GM12878 (cell line): ENCODE measurements at regions not wholly inside any gene's neighbourhood (a gene's known extent, or its start where the extent isn't known, plus 50 kb on each side); places are given as distances from the start of the nearest gene placed in this dataset.

ENCODE experiments used
- ATAC-seq: fragments of 200-7000 bp; cut with Tn5 transposase; 3 replicates; pipeline ENCODE4 v1.9.1; 2020; ENCODE audit warnings: mild to moderate bottlenecking, moderate library complexity
- BruUV-seq: library from RNA; stranded (reverse); fragments of 400-500 nt; replicated peaks from 2 replicates; lab custom pipeline; 2021; lab: Mats Ljungman, UMichigan
- CTCF ChIA-PET: fragments of 300-600 bp; sonication (Branson Sonifier 250); formaldehyde crosslinking; extraction: SDS; loops from one replicate; lab custom pipeline; 2021; ENCODE audit warnings: inconsistent platforms; lab: Yijun Ruan, JAX
- POLR2A ChIA-PET: fragments of 350-600 bp; formaldehyde crosslinking; extraction: SDS; loops from one replicate; lab custom pipeline; 2021; ENCODE audit warnings: inconsistent platforms; lab: Charles Lee
- RAD21 ChIA-PET: fragments of 300-600 bp; sonication (Branson Sonifier 250); formaldehyde crosslinking; loops from one replicate; lab custom pipeline; 2023; ENCODE audit warnings: antibody characterized with exemption; ENCODE audit not compliant: unreplicated experiment; lab: Charles Lee
- SMC1A ChIA-PET: fragments of 300-600 bp; sonication (Branson Sonifier 250); formaldehyde crosslinking; loops from one replicate; lab custom pipeline; 2023; ENCODE audit not compliant: unreplicated experiment, uncharacterized antibody; lab: Charles Lee
- DNase-seq: peaks from one replicate; pipeline ENCODE4 v3.0.0-alpha.2; 2011; ENCODE audit warnings: low read depth, low spot score
- FAIRE-seq: peaks from 3 replicates; lab custom pipeline; 2011; peaks lifted over from hg19 to GRCh38; lab: Jason Lieb, UNC
- H2AFZ ChIP-seq: 2 replicates; pipeline ENCODE4 v1.6.0; 2011; ENCODE audit warnings: low read depth, low read length, control low read depth; ENCODE audit not compliant: control insufficient read depth
- H3K27ac ChIP-seq: 2 replicates; pipeline ENCODE4 v1.5.1; 2011; ENCODE audit warnings: control low read depth; ENCODE audit not compliant: control insufficient read depth, insufficient read depth
- H3K27me3 ChIP-seq, 2 experiments: replicated peaks in 1 of 2; 2 replicates each; pipeline versions ENCODE4 v1.6.0 to v1.6.1; 2011; ENCODE audit warnings: low read length in 1 of 2; ENCODE audit not compliant: control insufficient read depth in 2 of 2, insufficient read depth in 2 of 2
- H3K36me3 ChIP-seq, 2 experiments: 2 replicates each; pipeline ENCODE4 v1.5.1; 2011; ENCODE audit warnings: low read length in 1 of 2; ENCODE audit not compliant: control insufficient read depth in 2 of 2, insufficient read depth in 2 of 2
- H3K4me1 ChIP-seq: 2 replicates; pipeline ENCODE4 v1.6.1; 2011; ENCODE audit warnings: mild to moderate bottlenecking, low read length, moderate library complexity, mixed read lengths; ENCODE audit not compliant: control insufficient read depth, insufficient read depth
- H3K4me2 ChIP-seq: 2 replicates; pipeline ENCODE4 v1.6.0; 2011; ENCODE audit warnings: control low read depth; ENCODE audit not compliant: control insufficient read depth, insufficient read depth
- H3K4me3 ChIP-seq: fragments of 200-600 bp; sonication (generic); 2 replicates; pipeline ENCODE4 v1.5.1; 2016
- H3K79me2 ChIP-seq: 2 replicates; pipeline ENCODE4 v1.6.0; 2011; ENCODE audit warnings: low read length; ENCODE audit not compliant: control insufficient read depth, insufficient read depth
- H3K9ac ChIP-seq: 2 replicates; pipeline ENCODE4 v1.8.0; 2011; ENCODE audit warnings: low read length, control low read depth, mixed read lengths; ENCODE audit not compliant: control insufficient read depth, insufficient read depth
- H3K9me3 ChIP-seq: replicated peaks from 3 replicates; pipeline ENCODE4 v1.5.1; 2011; ENCODE audit warnings: mild to moderate bottlenecking, low read length; ENCODE audit not compliant: control insufficient read depth, insufficient read depth
- H4K20me1 ChIP-seq: 2 replicates; pipeline ENCODE4 v1.6.0; 2011; ENCODE audit not compliant: control insufficient read depth, insufficient read depth
- HDGF ChIP-seq: fragments of 450-650 bp; IDR thresholded peaks from 2 replicates; pipeline ENCODE4 v1.6.1; 2016; ENCODE audit warnings: antibody characterized with exemption
- SREBF1 ChIP-seq: IDR thresholded peaks from 2 replicates; pipeline ENCODE4 v1.6.1; 2012; ENCODE audit warnings: mild to moderate bottlenecking, low read length
- WGBS: methylation state at CpG from one replicate; pipeline ENCODE4 v1.1.6; 2016; ENCODE audit warnings: low lambda C conversion rate; ENCODE audit not compliant: insufficient replicate concordance, insufficient coverage; ENCODE audit errors: missing lambda C conversion rate; 5-methylcytosine and 5-hydroxymethylcytosine counted together
- in situ Hi-C: fragments of 300-500 bp; cut with MboI; formaldehyde crosslinking; loops from 9 replicates; pipeline ENCODE4 v1.14.3; 2018; ENCODE audit warnings: mixed read lengths
- intact Hi-C: fragments of 100-400 bp; cut with micrococcal nuclease; formaldehyde crosslinking; loops from one replicate; pipeline ENCODE4 v1.14.2; 2022; ENCODE audit not compliant: unreplicated experiment
- TF ChIP-seq, protein P1 (sequence below): fragments of 450-650 bp; conservative IDR thresholded peaks from 2 replicates; pipeline ENCODE4 v1.6.1; 2017; ENCODE audit warnings: mild to moderate bottlenecking, moderate library complexity
- TF ChIP-seq, protein P2 (sequence below): fragments of 450-650 bp; IDR thresholded peaks from 2 replicates; pipeline ENCODE4 v1.6.1; 2016; ENCODE audit warnings: mild to moderate bottlenecking

DNA sequence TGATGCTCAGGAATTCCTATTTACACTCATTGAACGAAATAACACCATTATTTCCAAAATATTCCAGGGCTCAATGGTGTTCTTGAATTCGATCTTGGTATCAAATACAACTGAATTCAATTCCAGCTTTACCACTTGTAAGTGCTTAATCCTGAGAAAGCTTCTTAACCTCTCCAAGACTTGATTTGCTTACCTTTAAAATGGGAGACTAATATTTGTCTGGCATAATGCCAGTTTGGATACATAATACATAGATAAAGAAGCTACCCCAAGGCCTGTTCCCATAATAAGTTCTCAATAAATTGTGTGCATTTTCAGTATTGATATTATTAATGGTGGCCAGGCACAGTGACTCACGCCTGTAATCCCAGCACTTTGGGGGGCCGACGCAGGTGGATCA, 368.9 kb upstream of the MAF start (continued):
- no peak for TF ChIP-seq HDGF
- TF ChIP-seq, all 136 proteins: peak for 0

DNA sequence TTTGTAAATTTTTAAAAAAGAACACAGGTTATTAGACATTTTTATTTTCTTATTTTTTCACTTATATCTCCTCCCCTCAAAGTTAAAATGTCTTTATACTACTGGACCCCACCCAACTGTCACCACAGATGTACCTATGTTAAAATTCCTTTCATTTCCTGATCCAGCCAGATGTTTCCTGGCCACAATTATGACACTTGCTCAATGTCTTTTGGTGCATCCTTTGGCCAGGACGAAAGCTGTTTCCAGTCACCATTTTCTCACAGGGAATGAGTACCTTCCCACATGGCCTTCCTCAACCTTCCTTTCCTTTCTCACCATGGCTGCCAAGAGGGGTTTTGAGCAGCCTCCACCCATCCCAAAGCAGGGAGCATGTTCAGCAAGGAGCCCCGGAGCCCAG, 365.7 kb upstream of the MAF start:
- DNase-seq: no peak
- Histone ChIP-seq H3K4me2 (no peak overlapping the region), H3K9me3 (no peaks in the 10 kb centered on the region), H3K4me1 (no peaks in the 10 kb centered on the region), H4K20me1 (peaks cover 3% of the 10 kb centered on the region; the same call in 1 of the 2 replicates), H3K9ac (no peak overlapping the region), H3K36me3 (no peaks in the 10 kb centered on the region), H3K27me3 (no peaks in the 10 kb centered on the region; a peak in 1 of 4 replicates), H3K79me2 (no peaks in the 10 kb centered on the region), H3K27ac (no peak overlapping the region), H2AFZ (no peak overlapping the region), H3K4me3 (no peak overlapping the region)
- FAIRE-seq: no peak
- no TSS peak for BruUV-seq
- ChIA-PET CTCF (no interaction called here), SMC1A (no interaction called here), POLR2A (no interaction called here), RAD21 (no interaction called here)
- ATAC-seq: no peak
- in situ Hi-C loops (no loop called here), intact Hi-C loops (no loop called here)
- WGBS: 0% methylated on average over 2 of the region's 2 CpGs
- TF ChIP-seq, protein P1, sequence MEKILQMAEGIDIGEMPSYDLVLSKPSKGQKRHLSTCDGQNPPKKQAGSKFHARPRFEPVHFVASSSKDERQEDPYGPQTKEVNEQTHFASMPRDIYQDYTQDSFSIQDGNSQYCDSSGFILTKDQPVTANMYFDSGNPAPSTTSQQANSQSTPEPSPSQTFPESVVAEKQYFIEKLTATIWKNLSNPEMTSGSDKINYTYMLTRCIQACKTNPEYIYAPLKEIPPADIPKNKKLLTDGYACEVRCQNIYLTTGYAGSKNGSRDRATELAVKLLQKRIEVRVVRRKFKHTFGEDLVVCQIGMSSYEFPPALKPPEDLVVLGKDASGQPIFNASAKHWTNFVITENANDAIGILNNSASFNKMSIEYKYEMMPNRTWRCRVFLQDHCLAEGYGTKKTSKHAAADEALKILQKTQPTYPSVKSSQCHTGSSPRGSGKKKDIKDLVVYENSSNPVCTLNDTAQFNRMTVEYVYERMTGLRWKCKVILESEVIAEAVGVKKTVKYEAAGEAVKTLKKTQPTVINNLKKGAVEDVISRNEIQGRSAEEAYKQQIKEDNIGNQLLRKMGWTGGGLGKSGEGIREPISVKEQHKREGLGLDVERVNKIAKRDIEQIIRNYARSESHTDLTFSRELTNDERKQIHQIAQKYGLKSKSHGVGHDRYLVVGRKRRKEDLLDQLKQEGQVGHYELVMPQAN: no peak
- no peak for TF ChIP-seq SREBF1
- TF ChIP-seq, protein P2, sequence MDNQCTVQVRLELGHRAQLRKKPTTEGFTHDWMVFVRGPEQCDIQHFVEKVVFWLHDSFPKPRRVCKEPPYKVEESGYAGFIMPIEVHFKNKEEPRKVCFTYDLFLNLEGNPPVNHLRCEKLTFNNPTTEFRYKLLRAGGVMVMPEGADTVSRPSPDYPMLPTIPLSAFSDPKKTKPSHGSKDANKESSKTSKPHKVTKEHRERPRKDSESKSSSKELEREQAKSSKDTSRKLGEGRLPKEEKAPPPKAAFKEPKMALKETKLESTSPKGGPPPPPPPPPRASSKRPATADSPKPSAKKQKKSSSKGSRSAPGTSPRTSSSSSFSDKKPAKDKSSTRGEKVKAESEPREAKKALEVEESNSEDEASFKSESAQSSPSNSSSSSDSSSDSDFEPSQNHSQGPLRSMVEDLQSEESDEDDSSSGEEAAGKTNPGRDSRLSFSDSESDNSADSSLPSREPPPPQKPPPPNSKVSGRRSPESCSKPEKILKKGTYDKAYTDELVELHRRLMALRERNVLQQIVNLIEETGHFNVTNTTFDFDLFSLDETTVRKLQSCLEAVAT: no peak
